Urothelium cell line (cell line): ENCODE measurements at regions not wholly inside any gene's neighbourhood (a gene's known extent, or its start where the extent isn't known, plus 50 kb on each side); places are given as distances from the start of the nearest gene placed in this dataset.

Experiments used
- DNase-seq: peaks from one replicate; pipeline ENCODE4 v3.0.0; 2011; ENCODE audit warnings: low spot score, mixed read lengths
- FAIRE-seq: peaks from 2 replicates; lab custom pipeline; 2011; peaks lifted over from hg19 to GRCh38; lab: Jason Lieb, UNC

DNA sequence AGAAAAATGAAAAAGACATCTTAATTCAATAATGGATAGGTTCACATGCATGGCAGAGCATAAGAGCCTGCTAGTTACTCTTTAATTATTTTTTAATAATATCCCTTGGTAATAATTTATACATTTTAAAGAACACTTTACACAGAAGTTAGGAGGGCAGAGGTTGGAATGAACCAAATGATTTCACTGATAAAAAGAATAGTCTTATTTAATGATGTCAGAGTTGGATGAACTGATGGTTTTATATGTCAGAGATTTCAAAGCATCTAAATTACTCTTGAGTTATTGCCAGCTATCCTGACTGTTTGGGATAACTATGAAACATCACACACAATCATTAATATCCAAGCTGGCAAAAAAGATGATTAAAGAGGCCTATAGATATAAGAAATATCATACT is 244.8 kb downstream of the CSNK1G3 start:
- FAIRE-seq (no peak), DNase-seq (no peak)

DNA sequence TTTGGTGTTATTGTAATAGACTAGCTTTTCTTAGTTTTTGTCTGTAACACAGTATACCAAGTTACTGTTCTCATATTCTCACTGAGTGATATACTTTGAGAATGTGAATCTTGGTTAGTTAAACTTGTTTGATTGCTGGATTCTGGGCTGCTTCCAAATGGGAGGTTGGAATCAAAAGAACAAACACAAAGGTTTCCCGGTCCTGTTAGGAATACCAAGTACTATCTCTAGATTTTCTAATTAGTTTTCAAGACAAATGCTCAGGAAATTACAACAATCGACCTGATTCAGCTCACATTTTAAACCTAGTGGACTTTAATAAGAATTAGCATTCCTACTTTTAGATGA is 244.3 kb downstream of the CSNK1G3 start:
- DNase-seq (no peak), FAIRE-seq (no peak)

DNA sequence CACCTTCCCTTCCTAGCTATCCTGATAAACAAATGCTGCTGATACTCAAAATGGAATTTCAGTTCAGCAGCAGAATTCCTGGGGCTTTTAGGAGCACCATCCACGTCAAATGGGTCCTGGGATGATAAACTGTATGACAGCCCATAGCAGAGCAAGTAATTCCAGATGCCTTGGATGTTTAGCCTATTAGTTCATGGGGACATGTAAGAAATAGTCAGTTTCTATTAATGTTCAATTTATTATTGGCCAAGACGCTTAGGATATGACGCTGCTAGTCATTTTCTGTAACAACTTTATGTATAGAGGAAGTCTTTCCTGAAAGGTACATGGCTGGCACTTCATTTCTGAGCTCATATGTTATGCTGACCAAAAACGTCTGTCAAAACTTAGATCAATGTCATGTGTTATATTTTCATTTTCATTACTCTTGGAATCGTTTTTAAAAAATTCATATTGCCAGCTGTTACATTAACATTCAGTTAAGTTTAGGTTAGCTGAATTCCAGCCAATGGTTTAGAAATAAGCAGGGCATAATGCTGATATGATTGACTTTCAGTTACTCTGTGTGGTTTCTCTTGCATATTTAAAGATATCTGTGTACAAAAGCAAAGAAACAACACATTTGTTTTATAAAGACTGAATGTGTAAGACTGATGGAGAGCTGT is 243.8 kb downstream of the CSNK1G3 start:
- no peak for FAIRE-seq

DNA sequence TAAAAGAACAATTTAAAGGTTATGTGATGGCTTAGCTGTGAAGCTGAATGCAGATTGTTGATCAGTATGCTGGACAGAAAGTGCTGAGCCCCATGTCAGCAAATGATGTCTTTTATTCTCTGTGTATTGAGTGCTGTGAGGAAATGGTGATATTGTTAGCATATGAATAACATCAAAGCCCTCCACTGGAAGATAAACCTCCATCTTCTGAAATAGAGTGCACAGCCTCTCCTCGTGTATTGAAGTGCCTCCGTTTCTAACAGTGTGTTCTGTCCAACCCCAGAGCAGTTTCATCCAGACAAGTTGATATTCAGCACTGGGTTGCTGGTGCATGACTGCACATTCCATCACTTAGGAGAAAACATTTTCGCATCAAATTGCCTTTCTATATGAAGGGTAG is 242.9 kb downstream of the CSNK1G3 start:
- FAIRE-seq (no peak), DNase-seq (no peak)

More for the DNA sequence above, 243.8 kb downstream of the CSNK1G3 start:
- no peak for DNase-seq

DNA sequence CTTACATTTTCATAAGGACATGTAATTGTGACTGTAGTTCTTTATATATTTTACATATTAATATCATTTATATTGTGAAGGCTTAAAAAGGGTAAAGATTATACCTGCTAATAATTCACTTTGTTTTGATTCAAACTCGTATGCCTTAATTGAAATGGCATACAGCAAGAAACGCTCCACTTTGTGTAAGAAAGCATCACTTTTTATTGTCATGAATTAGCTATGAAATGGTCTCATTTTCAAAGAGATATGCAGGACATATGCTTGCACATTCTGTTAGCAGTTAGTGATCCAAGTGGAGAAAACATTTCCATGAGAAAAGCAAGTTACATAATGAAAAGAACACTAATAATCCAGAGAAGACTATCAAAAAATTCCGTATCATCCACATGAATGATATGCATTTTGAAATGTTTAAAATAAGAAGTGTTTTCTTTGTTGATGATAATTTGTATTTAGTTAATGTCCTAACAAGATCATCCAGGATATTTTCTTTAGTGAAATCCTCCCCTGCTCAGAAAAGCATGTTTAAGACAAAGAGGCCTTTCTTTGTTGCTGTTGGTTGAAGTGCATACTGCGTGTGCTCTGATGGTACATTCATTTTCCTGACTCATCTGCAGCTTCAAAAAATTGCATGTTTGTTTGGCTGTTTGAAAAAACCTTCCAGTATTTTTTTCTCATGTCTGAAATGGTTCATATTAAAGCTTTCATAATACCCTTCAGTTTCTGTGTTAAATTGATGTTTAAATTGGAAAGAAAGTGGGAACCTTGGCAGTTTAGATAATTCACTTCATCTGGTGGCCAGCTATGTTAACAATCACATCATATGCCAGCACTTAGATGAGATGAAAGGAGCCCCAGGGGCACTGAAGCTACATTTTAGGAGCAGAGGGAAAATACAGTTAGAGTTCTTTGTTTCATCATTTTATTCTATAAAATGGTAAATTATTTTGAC is 242.2 kb downstream of the CSNK1G3 start:
- no peak for DNase-seq
- FAIRE-seq: no peak

DNA sequence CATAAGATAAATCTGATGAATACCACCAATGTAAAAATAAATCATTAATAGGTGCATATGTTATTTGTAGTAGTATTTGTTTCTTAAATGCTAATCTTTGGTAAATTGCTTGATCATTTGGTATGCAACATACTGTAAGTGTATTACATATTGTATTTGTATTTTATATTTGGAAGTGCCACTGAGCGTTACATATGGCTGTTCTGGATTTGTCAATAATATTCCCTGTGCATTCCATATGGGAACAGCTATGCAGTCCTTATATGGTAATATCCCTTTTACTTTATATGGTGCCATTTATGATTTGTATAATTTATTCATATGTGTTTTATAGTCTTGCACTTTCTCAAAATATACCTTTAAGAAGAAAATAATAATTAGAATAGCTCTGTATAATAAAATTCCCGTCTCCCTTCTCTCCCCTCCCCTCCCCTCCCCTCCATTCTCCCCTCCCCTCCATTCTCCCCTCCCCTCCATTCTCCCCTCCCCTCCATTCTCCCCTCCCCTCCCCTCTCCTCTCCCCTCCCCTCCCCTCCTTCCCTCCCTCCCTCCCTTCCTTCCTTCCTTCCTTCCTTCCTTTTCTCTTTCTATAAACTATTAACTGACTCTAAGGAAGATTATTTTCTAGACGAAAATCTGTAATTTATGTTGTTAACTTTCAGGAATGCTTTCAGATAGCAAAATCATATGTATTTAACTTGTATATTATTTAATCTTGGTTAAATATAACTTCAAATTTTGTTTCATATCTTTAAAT is 241.4 kb downstream of the CSNK1G3 start:
- DNase-seq (no peak), FAIRE-seq (no peak)

DNA sequence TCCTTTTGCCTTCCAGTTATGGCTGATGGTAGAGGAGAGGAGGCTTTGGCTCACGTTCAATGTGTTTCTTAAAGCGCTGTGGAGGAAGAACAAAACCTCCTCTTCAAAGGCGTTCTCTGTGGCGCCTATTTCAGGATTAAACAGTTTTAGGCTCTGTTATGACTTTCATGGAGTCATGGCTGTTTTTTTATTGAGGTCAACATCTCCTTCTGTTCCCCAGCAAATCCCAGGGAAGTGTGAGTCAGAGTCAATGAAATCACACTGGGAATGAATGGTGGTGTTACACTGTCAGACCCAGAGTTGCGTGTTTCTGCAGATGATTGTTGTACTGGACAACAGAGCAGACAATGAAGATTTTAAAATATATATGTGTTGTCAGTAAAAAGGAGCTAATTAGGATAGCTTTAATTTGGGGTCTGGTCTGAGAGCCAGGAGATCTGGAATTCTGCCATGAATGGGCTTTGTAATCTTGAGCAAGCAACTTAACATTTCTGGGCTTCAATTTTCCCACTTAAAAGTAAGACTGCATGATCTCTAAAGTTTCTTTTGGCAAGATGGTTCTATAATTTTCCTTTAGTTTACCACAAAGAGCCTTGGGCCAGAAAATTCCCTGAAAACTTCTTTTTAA is 240.7 kb downstream of the CSNK1G3 start:
- DNase-seq (peak; percentile 64), FAIRE-seq (no peak)

DNA sequence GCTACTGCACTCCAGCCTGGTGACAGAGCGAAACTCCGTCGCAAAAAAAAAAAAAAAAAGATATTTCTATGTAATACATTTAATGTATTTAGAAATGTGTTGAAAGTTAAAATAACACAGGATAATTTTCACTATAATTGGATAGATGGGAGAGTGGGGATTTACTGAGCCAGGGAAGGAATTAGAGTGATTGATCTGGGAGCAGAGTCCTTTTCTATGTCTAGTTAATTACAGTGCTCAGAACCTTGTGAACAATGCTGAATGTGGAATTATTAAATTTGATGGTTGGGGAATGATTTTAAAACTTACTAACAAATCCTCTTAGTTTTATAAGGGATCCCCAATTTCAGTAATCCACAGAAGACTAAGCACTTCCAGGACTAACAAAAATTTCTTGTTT is 239.7 kb downstream of the CSNK1G3 start:
- no peak for DNase-seq
- no peak for FAIRE-seq

DNA sequence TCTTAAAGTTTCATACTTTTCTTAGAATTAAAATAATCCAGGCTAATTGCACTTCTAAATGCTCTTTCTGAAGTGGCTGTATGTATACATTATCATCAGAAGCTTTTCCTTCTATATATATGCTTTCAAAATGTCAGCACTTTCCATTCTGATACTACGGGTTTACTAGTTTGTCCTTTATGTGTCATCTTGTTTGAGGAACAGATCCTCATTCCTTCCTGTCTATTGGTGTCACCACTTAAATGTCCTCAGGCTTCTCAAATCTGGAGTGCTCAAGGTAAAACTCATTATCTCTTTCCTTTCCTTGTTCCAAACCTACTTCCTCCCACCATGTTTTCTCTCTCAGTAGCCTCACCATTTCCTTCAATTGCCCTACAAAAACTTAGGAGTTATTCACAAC is 236.3 kb downstream of the CSNK1G3 start:
- DNase-seq: no peak
- FAIRE-seq: no peak

DNA sequence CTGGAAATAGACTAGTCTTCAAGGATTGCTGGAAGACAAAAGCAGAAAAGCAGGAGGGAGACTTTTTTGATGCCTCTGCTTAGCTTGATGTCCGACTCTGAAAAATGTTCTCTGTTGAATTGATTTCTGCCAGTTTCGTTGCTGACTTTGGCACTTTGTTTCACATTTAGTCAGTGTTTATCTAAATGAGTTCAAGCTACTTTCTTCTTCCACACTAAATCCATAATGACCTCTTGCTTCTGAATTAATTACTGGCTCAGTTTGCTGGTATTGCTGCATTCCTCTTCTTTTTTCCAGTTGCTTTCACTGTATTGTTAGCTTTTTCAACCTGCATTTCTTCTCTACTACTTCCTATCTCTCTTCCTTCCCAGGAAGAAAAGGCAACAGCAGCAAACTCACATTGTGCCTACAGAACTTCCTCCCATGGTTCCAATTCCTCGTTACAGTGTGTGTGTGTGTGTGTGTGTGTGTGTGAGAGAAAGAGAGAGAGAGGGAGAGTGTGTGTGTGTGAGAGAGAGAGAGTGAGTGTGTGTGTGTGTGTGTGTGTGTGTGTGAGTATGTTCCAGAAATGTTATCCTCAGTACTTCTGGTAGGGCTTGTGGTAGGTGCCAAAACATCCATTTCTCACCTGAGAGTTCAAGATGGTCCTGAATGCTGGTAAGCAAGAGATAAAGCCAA is 234.8 kb downstream of the CSNK1G3 start:
- DNase-seq (no peak), FAIRE-seq (no peak)

DNA sequence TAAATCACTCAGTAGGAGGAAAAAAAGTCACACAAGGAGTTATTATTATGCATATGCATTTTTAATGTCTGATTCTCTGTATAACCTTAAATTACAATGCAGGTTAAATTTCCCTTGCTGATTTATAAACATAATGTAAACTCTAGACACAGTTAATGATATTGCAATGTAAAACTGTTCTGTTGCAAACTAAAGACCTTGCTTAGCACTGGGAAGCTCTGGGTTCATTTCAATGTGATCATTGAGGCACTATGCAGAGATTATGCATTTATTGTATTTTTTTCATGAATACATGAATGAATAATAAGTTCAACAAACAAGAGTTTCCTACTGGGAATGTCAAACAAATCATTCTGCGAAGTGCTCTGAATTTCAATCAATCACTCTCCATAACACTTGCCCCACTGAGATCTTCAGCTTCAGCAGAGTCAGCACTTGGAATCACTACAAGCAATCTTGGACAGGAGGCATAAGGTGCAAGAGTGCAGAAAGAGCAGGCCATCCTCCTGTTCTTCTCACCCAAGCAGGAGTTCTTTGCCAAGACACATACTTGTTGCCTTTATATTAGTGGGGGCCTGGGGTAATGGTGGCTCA is 232.1 kb downstream of the CSNK1G3 start:
- FAIRE-seq (no peak), DNase-seq (no peak)

DNA sequence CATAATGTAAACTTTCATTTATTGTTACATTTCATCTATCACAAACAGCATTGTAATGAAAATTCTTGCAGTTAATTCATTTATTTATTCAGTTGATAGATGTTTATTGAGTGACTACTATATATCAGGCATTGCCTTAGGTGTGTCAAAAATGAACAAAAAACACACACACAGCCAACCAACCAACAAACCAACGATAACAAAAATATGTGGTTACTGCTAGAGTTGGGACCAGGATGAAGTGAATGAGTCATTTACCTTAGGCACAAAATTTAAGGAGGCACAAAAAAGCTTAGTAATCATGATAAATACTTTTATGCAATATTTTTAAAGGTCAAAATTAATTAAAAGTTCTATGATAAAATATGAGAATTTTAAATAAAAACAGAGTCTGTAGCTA is 223.4 kb downstream of the CSNK1G3 start:
- FAIRE-seq (no peak), DNase-seq (no peak)

DNA sequence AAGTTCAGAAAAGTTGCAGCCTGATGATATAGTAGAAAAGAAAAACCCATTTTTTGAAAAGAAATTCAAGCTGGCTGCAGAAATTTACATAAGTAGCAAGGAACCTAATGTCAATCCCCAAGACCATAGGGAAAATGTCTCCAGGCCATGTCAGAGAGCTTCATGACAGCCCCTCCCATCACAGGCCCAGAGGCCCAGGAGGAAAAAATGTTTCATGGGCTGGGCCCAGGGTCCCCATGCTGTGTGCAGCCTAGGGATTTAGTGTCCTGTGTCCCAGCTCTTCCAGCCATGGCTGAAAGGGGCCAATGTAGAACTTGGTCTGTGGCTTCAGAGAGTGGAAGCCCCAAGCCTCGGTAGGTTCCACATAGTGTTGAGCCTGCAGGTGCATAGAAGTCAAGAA is 220.3 kb downstream of the CSNK1G3 start:
- no peak for DNase-seq
- FAIRE-seq: no peak

DNA sequence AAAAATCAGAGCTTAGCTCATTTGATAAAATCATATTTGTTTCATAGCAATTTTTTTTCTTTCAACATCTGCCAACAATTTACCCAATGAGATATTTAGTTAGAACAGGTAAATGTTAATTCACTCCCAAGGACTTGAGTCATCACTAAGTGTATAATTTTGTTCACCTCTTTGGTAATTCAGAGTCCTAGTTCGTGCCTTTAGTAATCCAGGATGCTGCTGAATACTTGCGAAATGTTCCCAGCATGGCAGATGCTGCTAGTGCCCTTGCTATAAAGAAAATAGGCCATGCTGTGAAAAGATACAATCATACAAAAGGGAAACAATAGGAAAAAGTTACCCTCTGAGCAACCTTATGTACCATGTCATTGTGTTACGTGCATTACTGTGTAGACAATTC is 210.5 kb downstream of the CSNK1G3 start:
- FAIRE-seq (no peak), DNase-seq (no peak)

DNA sequence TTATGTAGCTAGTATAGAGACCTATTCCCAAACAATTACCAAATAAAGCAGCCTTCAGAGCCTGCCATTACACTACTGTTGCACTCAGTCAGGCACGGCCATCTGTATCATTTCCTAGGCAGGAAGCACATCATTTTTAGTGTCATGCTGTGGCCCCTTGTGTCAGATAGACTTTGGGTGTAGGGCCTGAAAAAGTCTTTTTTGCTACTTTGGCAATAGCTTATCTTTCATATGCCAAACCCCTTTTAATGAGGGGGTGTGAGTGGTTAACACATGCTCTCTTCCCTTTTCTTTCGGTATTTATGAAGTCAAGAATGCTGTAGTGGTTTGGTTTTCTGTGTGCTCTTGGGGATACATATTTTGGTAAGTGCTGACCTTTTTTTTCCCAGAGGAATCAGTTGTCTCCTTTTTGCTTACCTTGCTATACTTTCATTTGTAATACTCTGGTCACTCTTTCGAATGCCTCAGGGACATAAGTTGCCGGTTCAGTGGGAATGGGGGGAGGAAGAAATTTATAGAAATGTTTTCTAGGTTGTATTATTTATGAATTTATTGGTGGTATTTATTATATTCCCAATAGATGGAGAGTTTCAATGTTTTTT is 209.8 kb downstream of the CSNK1G3 start:
- DNase-seq (no peak), FAIRE-seq (no peak)

DNA sequence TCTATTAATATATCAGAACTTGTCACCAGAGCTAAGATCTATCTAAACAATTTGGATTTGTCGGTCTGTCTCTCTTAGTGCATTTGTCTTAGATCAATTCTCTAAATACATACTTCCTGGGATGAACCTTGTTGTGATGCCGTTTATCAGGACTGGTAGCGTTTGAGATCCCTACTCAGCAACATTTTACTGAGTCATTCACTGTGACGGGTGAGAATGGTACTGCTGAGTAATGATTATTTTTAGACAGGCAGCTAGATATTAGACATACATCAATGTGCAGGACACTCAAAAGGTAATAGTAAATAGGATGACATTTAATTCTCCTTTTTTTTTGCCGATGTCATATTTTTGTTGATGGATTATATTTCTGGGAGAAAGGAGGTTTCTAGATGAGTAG is 209.0 kb downstream of the CSNK1G3 start:
- DNase-seq: peak; percentile 56
- FAIRE-seq: no peak

DNA sequence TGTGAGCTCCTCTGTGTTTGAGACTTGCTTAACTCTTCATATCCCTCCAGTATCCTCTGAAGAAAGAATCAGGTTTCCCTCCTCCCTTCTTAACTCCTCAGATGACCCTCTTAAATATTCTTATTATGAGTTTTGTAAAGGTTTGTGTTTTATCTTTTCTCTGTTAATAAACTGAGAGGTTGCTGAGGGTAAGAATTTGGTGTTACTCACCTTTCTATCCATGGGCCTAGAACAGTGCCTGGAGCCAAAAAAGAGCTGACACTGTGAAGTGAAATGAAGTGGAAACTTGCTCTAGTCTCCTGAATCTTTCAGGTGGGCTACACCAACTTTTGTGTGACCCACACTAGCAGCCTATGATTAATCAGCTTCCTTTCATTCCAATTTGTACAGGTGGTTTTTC is 208.4 kb downstream of the CSNK1G3 start:
- DNase-seq: no peak
- no peak for FAIRE-seq

DNA sequence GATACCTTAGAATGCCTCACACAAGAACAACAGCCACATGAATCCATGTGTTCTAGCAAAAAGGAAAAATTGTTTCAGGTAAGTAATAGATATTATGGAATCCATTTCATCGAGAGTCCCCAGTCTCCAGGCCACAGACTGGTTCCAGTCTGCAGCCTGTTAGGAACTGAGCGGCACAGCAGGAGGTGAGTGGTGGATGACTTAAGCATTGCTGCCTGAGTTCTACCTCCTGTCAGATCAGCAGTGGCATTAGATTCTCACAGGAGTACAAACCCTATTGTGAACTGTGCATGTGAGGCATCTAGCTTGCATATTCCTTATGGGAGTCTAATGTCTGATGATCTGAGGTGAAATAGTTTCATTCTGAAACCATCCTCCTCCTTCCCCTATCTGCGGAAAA is 207.0 kb downstream of the CSNK1G3 start:
- FAIRE-seq (no peak), DNase-seq (no peak)

DNA sequence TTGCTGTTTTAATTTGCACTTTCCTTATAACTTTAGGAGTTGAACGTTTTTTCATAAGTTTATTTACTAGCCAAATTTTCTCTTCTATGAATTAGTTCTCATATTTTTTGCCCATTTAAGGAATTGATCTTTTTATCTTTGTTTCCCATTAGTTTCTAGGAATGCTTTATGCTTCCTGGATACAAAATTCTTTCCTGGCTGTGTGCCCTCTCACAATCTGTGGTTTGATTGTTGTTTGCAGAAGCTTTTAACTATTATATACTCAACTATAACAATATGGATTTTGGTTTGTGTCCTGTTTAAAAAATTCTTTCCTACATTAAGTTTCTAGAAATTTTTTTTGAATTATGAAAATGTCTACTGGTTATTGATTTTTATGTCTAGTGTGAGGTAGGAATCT is 206.3 kb downstream of the CSNK1G3 start:
- no peak for DNase-seq
- no peak for FAIRE-seq

DNA sequence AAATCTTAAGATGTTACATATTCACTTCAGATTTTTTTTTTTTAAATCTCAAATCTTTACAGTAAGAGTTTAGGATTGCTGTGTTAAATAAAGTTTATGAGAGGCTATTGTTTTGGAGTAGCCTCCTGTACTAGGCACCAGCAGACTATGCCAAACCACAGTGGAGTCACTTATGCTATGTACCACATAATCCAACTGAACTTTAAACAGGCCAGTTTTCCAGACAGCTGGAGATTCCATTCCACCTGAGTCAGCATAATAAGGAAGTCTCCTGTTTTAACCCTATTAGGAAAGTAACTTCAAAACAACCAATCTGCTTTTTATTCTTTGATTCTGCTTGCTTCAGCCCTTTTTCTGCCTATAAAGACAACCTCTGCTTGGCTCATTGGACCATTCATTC is 205.2 kb downstream of the CSNK1G3 start:
- DNase-seq (peak; percentile 61), FAIRE-seq (no peak)
